ENCODE measurements at regions not wholly inside any gene's neighbourhood (a gene's known extent, or its start where the extent isn't known, plus 50 kb on each side); places are given as distances from the start of the nearest gene placed in this dataset.

DNA sequence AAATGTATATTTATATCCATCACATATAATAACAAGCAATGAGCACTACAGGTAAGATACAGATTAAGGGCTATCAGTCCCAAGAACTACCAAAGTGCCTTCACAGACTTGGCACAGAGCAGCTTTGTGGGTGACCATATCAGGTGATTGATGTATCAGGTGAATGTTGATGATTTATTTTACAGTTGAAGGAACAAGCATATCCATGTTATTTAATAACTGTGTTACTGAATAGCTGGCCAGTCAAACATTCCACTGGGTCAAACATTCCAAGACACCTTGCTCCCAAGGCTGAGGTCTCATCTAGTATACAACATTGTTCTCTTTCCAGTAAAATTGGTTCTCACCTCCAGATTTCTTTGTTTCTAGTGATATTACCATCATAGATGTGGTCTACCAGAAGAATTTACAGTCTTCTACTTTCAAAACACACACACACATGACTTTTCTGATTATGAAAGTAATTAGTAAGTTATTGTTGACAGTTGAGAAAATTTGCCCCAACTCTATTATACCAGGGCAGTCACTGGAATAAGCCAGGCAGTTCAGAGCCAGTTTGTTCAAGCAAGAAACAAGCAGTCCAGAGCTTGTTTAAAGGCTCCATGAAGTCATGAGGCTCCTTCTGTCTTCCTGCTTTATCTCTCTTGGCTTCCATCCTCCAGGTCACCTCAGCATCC lies 68.2 kb downstream of the ELAPOR2 start:
- TF ChIP-seq, protein P1, sequence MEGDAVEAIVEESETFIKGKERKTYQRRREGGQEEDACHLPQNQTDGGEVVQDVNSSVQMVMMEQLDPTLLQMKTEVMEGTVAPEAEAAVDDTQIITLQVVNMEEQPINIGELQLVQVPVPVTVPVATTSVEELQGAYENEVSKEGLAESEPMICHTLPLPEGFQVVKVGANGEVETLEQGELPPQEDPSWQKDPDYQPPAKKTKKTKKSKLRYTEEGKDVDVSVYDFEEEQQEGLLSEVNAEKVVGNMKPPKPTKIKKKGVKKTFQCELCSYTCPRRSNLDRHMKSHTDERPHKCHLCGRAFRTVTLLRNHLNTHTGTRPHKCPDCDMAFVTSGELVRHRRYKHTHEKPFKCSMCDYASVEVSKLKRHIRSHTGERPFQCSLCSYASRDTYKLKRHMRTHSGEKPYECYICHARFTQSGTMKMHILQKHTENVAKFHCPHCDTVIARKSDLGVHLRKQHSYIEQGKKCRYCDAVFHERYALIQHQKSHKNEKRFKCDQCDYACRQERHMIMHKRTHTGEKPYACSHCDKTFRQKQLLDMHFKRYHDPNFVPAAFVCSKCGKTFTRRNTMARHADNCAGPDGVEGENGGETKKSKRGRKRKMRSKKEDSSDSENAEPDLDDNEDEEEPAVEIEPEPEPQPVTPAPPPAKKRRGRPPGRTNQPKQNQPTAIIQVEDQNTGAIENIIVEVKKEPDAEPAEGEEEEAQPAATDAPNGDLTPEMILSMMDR (IDR thresholded peaks at IDR 0.05 in 4 of 5, conservative IDR thresholded peaks at IDR 0.05 in 1 of 5): no peak
- TF ChIP-seq POLR2A (IDR thresholded peaks at IDR 0.05): no peak
